ENCODE measurements at regions not wholly inside any gene's neighbourhood (a gene's known extent, or its start where the extent isn't known, plus 50 kb on each side); places are given as distances from the start of the nearest gene placed in this dataset.
"Not testable (repeated sequence)": the region's sequence is repeated elsewhere in the genome, so short reads cannot be mapped to it uniquely, and the experiment has no call there.

DNA sequence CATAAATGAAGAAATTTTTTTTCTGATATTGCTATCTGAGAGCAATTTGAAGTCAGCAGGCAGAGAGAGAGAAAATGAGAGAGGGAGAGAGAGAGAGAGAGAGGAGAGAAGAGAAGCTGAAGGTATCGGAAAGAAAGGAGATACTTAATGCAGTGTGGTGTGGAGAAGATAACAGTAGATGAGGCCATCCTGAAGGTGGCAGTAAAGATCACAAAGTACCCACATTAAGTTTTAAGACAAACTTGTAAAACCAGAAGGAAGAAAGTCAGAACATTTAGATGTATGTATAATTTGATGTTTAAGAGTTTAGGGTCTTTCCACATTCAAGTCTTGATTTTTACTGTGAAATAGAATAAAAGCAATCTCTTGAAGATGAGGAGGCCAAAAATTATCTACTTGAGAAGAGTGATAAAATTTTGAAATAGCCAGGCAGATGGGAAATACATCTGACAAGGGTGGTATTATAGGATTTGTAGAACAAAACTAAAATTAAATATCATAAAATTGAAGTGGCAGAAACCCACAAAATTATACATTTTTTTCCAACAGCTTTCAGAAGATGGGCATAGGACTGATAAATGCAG, 1753.4 kb downstream of the MRPL39 start:
- peak in 2 of 5 experiments; percentile 7 to 61 for DNase-seq

DNA sequence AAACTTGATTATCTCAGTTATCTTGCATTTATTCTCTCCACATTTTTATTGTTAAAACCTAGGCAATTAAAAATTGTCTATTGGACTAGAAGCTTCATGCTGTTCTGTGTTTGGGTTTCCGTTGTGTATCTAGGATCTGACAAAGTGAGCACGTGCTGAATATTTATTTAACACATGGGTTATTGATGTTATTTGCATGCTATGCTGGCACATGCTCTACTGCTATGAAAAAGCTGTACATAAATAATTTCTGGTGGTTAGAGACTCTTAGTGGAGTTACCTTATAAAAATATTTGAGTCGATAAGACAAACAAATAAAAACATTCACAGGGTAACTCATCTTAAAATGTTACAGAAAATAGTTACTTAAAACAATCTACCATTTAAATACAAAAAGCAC, 1769.7 kb downstream of the MRPL39 start:
- DNase-seq, result no peak

DNA sequence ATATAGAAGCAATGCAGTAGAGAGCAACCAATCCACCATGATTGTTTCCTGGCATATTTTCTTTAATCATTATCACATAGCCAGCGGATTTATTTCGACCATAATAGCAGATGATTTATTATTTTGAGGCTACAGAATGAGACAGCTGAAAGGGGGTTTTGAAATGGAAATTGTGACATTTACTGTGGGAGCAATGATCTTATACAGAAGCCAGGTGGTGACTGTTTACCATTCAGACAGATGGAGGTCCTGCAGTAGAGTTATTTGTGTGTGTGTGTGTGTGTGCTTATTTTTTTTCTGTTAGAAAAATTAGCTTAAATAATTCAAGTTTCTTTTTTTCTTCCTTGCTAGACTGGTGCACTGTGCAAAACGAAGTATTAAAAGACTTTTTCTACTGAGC, 1784.5 kb downstream of the MRPL39 start:
- DNase-seq, result no peak

DNA sequence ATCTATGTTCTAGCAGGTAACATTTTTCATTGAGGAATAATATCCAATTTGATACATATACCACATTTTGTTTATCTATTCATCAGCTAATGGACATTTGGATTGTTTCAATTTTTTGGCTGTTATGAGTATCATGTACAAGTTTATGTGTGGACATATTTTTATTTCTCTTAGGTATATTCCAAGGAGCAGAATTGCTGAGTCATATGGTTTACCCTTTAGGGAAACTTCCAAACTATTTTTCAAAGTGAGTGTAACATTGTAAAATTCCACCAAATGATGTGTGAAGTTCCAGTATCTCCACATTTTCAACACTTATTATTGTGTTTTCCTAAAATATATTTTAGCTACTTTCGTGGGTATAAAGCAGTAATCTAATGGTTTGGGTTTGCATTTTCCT, 1789.9 kb downstream of the MRPL39 start:
- DNase-seq, result no peak

DNA sequence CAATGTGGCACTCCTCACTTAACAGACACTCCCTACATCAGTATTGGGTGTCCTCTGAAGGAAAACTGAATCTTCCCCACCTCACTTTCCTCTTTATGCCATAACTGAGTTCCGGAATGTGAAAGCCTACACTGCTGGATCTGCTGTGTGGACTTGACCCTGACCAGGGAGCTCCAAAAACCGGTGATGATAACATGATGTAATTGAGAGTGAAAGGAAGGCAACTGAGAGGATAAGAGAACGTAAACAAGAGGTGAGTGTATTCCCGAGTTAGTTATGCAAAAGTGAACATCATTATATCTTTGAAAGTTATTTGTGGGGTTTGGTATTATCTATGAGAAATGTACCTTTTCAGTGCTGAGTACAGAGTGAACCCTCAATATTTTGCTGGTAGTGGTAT, 1794.8 kb downstream of the MRPL39 start:
- DNase-seq, result no peak

DNA sequence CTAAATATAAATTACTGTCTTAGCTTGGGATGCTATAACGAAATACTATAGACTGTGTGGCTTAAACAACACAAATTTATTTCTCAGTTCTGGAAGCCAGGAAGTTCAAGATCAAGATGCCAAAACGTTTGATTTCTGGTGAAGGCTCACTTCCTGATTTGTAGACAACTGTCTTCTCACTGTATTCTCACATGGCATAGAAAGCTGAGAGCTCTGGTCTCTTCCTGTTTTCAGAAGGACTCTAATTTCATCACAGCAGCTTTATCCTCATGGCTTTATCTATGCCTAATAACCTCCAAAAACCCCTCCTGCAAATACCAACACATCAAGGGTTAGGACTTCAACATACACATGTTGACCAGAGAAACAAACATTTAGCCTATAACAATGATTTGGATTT, 1795.5 kb downstream of the MRPL39 start:
- no peak for DNase-seq

DNA sequence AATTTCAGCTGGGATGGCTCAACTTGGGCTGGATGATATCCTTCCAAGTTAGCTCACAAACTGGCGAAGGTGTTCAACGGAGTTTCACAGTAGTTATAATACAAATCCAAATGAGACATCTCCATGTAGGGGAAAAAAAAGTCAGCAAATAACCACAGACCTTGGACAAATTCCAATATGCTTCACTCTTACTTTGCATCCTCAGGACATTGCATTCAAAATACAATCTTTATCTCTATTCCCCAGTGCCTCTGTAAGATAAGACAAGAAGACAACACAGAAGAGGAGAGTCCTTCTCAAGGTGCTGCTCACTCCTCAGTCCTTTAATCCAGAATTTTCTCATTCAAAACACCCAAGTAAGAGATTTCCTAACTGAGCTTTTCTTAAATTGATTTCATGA, 1797.7 kb downstream of the MRPL39 start:
- no peak for DNase-seq

DNA sequence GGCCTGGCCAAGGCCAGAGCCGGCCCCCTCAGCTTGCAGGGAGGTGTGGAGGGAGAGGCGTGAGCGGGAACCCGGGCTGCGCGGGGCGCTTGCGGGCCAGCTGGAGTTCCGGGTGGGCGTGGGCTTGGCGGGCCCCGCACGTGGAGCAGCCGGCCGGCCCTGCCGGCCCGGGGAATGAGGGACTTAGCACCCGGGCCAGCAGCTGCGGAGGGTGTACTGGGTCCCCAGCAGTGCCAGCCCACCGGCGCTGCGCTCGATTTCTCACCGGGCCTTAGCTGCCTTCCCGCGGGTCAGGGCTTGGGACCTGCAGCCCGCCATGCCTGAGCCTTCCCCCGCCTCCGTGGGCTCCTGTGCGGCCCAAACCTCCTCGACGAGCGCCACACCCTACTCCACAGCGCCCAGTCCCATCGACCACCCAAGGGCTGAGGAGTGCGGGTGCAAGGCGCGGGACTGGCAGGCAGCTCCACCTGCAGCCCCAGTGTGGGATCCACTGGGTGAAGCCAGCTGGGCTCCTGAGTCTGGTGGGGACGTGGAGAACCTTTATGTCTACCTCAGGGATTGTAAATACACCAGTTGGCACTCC, 1800.2 kb downstream of the MRPL39 start:
- not testable (repeated sequence) for DNase-seq

DNA sequence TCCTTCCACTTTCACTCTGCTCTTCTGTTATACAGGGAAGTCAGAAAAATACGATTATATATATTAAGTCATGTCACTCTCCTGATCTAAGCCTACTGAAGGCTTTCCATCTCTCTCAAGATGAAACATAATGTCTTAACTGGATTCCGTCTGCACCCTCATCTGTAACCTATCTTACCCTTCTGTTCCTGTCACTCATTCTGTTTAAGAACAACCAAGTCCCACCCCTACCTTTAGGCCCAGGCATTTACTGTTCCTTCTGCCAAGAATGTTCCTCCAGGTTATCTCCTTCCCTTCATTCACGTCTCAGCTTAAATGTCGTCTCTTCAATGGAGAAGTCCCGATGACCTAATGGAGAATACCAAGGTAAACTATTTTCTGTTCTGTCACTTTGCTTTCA, 1802.4 kb downstream of the MRPL39 start:
- DNase-seq, result no peak

DNA sequence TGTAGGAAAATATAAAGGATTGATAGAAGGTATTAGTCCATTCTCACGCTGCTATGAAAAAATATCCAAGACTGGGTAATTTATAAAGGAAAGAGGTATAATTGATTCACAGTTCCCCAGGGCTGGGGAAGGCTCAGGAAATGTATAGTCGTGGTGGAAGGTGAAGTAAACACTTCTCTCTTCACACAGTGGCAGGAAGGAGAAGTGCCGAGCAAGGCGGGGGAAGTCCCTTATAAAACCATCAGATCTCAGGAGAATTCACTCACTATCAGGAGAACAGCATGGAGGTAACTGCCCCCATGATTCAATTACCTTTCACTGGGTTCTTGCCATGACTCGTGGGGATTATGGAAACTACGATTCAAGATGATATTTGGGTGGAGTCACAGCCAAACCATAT, 1806.0 kb downstream of the MRPL39 start:
- no peak for DNase-seq

DNA sequence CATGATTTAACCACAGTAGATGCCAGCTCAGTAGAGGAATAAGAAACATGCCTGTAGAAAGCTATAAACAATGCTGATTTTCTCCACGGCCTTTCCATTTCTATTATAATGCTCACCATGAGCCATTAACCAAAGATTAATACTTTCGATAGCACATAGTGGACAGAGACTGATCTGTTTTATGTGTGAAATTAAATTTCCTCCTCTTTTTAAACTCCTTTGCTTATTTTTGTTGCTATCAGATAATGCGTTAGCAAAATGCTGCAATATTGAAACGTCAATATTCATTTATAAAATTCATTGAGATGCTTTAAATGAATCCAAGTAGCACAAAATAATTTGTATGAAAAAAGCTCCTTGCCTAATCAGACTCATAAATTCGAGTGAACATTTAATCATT, 1807.9 kb downstream of the MRPL39 start:
- DNase-seq, result no peak

DNA sequence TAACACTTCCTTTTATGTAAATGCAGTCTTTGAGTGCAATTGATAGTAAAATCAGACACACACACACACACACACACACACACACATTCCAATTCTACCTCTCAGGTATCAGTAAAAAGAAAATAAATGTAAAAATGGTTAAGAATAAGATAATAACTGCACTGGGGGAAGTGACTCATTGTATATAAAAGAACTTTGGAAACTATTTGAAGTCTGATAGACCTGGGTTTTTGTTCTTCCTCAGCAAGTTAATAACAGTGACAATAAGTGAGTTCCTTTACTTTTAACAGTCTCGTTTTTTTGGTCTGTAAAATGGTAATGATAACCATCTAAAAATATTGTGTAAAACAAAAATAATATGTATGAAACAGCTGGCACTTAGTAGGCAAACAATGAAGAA, 1815.0 kb downstream of the MRPL39 start:
- DNase-seq, result no peak

DNA sequence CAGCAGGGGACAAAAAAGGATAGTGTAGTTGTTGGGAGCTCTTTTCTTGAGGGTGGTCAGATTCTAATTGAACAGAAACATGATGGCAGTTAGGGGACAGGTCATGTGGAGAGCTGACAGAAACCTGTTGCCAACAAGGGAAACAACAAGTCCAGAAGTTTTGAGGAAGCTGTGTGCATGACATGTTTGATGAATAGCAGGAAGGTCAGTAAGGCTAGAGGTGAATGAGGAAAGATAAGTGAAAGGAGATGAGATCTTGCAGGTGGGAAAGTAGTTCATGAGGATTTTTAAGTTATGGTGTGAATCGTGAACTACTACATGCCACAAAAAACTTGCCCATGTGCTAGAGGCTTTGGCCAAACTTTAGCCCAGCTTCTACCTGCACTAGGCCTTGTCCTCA, 1817.4 kb downstream of the MRPL39 start:
- no peak for DNase-seq

DNA sequence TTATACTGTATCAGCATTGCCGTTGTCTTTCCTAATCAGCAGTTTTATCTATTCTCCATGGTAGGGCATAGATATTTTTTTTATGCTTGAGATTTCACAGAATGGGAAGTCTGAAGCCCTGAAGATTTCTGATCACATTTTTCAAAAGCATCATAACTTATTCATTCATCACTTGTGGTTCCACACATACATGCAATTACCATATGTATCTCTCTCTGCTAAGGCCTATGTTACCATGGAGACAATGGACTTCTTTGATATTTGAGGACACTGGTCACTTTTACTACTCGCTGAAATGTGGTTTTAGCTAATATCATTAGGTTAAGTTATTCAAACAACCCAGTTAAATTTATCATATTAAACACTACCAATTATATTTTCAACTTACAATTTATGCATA, 1827.0 kb downstream of the MRPL39 start:
- DNase-seq, result no peak

DNA sequence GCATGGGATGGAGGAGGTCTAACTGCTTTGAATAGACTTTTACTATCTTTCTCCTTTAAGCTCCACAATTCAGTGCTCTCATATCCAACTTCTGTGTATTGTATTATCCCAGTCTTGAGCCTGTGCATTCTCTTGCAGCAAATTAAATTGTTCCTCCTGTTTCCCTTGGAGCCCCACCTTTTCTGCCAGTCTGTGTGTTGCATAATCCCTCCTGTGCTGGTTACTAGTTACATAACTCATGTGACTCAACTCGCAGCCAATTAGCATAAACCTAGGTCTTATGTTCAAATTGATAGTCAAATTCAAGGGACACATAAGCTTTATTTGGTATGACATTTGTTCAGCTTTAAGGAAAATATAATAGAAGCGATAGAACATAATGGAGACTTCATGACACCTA, 1863.5 kb downstream of the MRPL39 start:
- no peak for DNase-seq

DNA sequence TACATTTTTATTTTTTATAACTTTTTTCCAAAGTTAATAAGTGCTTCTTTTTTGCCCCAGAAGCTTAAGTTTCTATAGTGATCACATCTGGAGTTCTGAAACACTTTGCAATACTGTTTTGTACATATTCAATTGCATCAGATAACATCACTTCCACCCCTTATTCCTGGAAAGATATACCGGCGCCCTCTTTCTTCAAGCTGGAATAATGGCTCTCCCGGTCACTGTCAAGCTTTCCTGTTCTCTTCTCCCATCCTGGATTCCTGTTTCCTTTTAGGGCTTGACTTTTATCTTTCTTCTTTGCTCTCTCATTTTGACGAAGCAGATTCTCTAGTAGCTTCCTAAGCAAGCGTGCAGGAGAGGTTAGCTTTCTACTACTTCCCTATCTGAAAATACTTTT, 1866.8 kb downstream of the MRPL39 start:
- DNase-seq, result no peak

DNA sequence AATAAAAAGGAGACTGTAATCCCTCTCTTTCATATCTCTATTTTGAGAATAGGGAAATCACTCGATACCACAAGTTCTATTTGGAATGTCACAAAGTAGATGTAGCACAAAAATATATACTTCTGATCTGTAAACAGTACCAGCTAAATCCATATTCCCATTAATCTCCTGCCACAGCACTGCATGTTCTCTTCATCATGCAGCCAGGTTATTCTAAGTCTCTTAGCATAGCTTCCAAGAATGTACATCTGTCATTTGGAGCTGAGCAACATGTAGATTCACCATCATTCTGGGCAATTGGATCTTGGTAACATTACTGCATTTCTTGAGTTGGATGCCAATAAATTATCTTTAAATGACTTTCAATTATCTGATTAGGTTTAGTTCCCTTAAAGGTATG, 1874.5 kb downstream of the MRPL39 start:
- DNase-seq, result no peak

DNA sequence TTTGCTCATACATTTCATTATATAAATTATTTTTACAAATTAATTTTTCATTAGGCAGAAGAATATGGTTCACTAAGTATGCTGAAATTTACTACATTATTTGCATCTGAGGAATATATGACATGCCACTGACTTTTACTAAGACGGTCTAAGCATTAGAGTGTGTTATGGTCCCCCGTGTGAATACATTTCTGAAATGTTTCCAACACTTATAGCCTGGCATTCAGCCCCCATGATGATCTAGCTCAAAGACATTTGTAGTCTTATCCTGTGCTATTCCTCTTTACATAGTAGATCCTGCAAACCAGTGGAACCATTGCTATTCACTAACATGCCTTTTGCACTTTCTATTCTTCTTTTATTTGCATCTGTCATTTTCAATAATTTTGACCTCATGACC, 1878.0 kb downstream of the MRPL39 start:
- DNase-seq, result no peak

DNA sequence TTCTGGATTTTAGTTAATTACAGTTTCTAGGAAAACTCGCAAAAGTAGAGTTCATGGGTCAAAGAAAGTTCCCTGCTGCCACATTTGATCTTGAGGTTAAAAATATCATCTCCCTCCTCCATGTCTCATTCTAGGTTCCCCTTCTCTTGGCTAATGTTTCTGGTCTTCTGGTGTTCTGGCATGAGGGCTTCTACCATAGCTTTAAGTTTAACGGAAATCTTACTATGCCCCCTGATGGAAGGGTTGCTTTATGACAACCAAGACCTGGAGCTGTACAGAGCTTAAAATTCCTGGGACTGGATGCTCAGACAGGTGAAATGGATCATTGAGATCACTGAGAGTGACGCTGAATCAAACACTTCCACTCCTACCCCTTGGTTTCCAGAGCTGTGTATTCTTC, 1881.7 kb downstream of the MRPL39 start:
- DNase-seq, result no peak

DNA sequence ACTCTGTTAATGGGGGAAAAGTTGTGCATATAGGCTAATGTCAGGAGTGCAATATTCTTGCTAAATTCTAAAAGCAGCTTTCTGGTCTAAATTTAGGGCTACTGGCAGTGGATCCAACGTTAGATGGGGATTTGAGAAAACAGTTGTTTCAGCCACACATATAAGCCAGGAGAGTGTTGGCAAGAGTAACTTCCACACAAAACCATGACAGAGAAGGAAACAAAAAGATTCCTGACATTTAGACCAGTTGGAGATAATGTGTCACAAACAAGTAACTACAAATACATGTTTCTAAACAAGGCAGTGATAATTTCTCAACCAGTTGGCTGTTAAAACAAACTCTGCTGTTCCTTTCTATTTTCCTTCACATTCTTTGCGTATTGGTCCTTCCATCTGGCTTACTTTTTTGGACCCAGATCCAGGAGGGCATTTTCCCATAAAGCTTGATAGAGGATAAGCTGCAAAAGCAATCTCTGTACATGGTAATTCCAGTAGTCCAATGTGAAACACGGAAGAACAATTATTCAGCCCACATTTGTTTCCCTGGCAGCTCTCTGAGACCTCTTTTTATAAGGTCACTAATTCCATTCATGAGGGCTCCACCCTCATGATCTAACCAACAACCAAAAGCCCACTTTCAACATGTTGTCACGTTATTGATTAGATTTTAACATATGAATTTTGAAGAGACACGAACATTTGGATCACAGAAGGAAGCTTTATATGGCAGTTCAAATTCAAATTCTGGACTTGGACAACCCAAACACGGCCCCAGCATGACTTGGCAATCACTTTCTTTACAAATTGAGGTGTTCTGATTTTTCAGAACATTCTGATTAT, 1888.6 kb downstream of the MRPL39 start:
- DNase-seq, result no peak

DNA sequence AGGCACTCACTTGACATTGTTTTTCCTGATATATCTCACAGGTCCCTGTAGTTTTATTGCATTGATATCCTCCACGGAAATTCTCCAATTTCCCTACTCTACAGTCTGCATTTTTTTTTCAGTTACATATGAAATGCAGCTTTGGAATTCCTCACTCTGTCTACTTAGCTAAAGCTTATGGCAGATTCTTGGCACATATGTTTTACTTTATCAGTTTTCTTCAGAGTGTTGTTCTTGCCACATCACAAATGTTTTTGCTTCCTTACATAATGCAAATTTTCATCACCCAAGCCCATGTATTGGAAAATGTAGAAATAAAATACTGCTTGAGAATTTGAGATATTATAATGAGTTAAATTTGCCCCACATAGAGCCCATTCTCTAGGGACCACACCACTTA, 1895.1 kb downstream of the MRPL39 start:
- no peak for DNase-seq

DNA sequence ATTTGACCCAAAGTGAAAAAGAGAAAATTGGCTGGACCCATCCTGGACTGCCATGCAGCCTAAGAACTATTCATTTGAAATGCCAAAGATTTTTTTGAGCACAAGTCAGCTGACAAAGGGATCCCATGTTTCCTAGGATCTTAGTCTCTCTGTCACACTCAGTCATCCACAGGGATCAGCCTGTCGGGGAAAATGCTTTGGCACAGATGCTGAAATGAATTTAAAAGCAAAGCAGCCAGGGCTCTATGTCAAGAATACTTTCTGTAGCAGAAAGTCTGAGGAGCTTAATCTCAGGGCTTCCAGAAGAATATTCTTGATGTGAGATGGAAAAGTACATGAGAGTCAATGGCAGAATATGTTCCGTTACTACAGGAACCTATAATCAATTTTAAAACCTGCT, 1900.8 kb downstream of the MRPL39 start:
- no peak for DNase-seq

DNA sequence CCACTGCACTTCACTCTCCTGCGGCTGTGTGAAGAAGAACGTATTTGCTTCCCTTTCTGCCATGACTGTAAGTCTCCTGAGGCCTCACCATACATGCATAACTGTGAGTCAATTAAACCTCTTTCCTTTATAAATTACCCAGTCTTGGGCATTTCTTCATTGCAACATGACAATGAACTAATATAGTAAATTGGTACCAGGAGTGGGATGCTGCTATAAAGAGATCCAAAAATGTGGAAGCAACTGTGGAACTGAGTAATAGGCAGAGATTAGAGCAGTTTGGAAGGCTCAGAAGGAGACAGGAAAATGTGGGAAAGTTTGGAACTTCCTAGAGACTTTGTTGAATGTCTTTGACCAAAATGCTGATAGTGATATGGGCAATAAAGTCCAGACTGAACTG, 1907.9 kb downstream of the MRPL39 start:
- DNase-seq, result no peak

DNA sequence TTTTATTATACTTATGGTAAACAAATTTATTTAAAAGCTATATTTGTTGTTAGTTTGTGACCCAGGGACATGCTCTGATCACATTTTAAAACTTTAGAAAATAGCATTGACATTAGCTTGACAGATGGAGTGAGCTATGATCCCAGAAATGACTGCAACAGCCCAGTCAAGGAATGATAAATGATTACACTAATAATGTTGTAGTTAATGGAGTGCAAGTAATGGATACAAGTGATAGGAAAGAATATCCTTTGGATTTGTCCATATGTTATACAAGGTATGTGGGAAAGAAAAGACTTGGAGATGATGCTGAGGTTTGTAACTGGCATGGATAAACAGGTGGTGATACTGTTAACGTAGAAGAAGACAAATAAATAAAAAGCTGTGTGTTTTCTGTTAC, 1908.7 kb downstream of the MRPL39 start:
- DNase-seq, result no peak
